NAMALWA (cell line): ENCODE measurements at regions not wholly inside any gene's neighbourhood (a gene's known extent, or its start where the extent isn't known, plus 50 kb on each side); places are given as distances from the start of the nearest gene placed in this dataset.

Experiments
- DNase-seq: peaks from one replicate; pipeline ENCODE4 v3.0.0-alpha.2; 2015; ENCODE audit warnings: low spot score

DNA sequence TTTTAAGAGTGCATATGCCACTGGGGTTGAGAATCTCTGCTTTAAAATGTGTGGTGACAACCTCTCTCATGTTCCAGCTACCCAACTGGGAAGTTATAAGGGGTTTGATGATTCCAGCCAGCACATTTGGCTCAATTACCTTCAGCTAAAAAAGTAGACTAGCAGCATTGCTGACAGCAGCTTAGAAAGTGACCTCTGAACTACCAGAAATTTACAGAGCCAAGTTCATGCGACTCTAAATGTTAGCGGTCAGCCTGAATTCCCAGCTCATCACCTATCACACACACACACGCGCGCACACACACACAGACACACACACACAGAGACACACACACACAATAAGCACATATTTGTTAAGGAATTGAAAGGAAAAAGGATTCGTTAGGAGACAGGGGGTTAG, 377.5 kb downstream of the TMEM167A start:
- DNase-seq, result no peak

DNA sequence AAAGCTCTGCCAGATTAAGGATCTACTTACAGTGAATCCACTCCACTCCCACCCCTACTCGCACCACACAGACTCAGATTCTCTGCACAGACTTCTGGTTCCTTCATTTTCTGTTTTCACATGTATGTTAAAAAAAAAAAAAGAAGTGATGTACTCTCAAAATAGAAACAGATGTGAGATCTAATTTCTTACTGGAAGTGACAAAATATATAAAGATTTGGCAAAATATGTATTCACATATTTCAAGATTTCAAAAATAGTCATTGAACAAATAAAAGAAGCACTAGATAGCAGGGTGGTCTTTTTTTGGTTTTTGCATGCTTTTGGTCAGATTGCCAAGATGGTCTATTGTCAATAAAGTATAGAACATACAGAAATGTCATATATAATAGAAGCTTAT, 379.2 kb downstream of the TMEM167A start:
- no peak for DNase-seq

DNA sequence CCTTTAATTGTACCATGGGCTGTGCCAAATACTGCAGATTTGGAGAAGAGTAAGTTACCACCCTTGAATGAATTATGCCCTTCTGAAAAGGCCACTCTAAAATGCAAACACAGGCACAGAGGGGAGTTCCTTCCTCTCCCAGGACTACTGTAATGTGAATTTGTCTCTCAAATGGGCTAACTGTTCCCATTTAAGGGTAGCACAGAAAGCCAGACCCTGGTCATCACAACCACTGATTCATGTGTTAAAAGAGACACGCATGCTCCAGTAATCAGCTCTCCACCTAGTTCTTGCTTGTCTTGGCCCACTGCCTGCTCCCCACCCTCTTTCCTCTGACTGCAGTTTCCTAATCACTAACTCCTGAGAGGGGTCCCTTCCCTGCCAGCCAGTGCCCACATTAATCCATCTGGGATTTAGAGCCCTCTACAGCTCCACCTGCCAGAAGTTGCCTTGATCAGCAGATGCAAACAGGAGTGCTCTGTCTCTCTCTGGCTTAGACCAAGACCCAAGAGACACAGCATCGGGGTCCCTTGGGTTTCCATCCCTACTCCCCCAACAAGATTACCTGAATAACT, 382.4 kb downstream of the TMEM167A start:
- DNase-seq, result no peak

DNA sequence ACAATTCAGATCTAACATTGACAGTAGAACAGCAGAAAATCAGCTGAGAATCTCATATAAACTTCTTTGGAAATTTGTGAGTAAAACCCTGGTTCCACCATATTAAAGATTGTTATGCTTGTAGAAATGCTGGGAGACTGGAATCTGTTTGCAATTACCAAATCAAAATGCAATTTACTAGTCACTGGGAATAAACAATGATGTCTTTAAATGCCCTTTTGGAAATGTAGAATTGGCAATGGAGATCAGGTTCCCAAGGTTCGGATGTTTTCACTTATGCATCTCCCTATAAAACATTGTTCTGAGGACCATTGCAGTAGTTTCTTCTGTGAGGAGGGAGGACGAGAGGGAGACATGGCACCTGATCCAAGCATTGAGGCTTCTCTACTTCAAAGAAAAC, 384.4 kb downstream of the TMEM167A start:
- DNase-seq, result no peak

DNA sequence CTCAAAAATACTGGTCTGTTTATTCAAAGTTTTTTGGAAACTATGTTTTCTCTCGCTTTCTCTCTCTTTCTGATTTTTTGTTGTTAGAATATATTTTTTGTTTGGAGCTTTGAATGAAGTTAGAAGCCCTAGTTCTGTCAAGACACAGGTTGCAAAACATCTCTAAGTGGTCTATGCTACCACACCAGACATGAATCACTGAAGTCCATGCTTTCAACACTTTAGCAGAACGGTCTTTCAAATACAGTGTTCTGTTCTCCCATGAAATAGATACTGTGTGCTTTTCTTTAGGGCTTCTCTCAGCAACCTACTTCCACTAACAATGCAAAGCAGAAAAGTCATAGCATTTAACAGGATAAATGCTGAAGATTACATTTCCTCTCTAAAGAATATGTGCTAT, 392.5 kb downstream of the TMEM167A start:
- DNase-seq, result no peak

DNA sequence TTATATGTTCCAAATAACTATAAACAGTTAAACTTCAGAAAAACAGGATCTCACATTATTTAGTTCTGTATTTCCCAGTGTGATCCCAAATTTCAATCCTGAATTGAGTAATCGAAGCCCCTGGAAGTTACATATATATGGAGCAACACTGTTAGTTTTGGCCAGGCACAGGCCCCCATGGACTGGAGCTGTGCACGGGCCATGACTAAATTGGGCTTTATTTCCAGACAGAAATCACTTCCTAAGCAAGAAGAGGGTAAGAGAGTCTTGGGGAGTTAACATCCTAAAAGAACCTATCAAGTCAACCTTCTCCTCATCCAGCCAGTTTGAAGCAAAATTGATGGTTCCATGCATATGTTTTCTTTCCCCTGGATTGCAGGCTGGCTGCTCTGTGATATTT, 393.0 kb downstream of the TMEM167A start:
- DNase-seq, result no peak

DNA sequence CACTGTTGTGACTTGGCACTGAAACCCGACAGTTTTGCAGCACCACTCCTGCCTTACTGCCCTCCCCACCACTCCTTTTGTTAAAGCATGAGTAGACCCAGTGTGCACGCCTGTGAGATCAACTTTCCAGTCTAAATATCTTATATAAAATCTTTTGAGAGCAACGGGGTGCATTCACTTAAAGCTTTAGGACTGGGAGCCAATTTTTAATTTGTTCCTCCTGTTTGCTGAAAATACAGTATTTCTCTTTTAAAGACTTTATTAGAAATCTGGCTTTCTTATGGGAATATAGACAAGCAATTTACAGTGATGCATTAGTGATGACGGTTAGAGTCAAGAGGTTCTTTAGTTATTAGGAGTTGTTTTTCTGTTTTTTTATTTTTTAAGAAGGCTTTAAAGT, 397.5 kb downstream of the TMEM167A start:
- no peak for DNase-seq

DNA sequence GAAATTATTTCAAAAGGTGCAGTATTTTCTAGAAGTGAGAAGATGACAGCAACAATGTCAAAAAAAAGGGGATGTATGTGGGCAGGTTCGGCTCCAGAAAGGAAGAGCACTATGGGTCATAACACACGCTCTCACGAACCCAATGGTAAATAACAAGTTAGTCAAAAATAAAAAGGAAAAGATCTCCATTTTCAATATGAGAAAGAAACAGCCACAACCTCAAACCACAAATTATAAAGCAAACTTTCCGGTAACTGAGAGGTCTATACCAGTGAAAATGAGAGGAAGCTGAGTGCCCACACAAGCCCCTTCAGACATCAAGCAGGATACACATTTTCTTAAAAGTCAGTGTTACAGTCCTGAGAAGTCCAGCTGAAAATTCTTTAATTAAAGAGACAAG, 398.5 kb upstream of the RPS23 start:
- DNase-seq, result no peak

DNA sequence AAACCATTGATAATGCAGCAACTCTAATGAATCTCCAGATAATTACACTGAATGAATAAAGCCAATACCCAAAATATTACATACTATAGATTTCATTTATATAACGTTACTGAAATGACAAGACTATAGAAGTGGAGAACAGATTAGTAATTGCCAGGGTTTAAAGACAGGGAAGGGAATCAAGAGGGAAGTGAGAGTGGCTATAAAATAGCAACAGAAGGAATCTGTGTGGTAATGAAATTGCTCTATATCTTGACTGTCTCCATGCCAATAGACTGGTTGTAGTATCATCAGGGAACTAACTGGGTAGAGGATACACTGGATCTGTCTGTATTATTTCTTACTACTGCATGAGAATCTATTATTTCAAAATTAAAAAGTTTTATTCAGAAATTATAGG, 396.5 kb upstream of the RPS23 start:
- DNase-seq, result no peak

DNA sequence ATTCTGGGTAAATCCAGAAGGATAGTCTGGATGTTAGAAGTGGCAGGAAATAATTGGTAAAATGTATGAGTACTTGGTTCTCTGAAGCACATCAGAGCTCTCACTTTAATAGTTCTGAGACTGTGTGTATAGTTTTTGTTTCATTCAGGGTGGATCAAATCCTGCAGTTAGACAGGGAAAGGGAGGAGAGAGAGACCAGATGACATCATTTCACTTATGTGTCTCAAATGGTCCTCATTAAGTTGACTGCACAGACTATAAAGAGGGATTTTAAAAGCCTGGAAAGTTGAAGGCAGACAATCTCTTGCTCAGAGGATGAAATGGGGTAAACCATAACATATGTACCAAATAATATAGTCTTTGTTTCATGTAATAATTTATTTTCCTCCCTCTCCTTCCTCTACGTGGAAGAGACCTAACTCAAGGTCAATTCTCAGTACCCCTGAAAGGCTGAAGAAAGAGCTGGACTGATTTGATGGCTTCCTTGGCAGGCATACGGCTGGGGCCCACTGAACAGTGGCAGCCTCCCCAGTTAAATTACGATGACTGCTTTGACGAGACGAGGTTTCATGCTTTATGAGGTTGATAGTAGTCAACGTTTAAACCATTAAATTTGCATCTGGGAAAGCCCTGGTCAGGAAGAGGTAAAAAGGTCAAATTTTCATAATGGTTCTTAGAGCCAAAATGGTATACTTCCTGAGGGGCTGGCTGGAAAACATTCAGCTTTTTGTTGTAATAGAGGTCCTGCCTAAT, 395.1 kb upstream of the RPS23 start:
- no peak for DNase-seq

DNA sequence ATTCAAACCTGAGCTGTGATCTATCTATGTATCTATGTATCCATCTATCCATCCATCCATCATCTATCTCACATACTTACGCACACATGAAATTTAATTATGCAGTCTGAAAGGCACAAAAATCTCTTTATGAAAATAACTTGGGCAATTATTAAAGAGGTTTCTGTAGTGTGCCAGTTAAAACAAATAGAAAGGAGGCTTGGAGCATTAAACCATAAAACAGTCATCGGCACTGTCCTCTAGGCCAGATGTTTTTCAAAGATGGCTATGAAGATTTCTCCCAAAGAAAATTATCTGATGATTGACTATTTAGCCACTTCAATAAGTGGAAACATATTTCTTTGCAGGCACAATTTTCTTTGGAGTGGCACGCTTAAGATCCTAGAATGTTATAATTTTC, 392.5 kb upstream of the RPS23 start:
- DNase-seq, result no peak

DNA sequence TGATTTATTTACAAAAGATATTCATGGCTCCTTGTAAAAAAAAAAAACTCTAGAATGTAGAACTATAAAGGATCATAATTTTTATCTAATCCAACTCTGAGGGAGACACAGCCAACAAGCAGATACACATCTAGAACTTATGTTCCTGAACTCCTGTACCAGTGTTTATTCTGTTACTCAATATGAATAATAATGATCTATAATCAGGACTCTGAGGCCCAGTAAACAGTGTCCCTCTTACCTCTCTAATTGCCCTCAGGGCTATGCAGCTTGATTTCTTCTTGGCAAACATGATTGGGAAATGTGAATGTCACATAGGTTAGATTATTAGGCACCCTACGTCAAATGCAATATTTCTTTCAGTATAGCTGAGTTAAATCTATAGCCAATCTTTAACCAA, 391.6 kb upstream of the RPS23 start:
- no peak for DNase-seq

DNA sequence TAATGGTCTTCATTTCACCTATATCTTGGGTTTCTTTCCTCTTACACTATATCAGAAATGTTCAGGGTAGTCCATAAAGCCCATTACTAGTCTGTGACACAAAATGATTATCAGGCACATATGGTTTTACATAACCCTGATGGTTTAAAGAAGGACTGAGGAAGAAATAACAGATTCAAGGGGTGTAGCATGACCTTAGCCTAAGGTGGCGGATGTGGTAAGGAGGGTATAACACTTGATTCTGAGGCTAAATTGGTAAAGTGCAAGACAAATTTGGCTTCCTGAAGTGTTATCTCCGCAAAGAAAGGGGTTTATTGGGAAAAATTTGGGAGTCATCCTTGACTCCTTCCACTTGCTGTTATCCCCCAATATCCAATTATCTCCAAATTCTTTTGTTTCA, 388.2 kb upstream of the RPS23 start:
- no peak for DNase-seq

DNA sequence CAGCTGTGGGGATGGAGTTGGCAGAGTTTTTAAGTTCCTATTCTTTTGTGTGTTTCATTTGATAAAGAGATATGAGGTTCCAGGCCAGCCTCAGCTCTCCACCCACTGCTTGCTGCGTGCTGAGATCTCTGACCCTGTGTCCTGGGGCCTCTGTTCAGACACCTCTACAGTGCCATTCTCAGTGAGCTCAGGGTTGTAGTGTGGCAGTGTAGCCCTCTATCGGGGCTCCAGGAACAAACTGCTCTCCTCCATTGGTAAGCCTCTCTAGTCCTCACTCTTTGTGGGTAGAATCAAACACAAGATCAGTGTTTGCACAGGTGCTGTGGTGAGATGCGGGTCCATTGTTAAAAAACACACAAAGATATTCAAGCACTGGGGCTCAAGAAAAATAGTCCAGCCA, 386.6 kb upstream of the RPS23 start:
- no peak for DNase-seq

DNA sequence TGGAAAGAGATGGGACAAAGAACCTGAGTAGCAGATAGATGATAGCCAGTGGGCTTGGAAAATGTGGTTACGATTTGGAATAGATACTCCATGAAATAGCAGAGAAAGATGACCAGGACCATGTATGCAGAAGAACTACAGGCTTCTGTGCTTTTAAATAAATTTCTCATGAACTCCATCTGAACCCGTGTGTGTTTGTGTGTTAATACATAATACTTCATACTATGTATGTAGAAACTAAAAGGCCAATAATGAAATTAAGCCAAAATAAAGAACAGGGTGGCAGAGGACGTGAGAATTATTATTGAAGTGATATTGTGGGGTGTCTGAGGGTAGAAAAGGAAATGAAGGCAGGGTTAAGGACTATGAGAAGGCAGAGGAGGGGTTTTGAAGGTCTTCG, 385.1 kb upstream of the RPS23 start:
- DNase-seq, result no peak

DNA sequence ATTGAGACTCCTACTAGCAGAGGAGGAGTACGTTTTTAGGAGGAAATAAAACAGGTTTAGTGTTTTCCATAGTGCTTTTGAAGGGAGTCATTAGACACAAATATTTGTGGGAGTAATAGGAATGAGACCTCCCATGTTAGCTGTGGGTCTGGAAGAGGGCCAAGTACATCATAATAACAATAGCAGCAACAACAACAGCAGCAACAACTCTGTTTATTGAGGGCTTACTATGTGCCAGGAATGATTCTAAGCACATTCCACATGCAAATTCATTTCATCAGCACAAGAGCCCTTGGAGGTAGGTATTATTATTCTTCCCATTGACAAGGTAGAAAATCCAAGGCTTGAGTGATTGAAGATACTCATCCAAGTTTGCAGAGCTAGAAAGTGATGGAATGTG, 384.2 kb upstream of the RPS23 start:
- no peak for DNase-seq

DNA sequence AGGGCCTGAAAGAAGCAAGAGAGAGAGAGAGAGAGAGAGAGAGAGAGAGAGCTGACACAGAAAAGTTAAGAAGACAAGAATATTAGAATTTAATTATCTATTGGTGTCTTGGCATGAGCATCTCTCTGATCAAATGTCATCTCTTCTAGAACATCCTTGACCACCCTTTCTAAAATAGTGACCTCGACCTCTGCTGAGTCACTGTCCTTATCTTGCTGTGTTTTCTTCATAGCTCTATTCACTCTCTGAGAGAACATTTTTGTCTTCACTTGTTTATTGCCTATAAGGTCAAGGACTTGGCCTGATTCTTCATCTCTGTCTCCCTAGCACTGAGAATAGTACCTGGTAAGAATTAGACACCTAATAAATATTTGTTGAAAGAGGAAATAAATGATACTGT, 383.8 kb upstream of the RPS23 start:
- no peak for DNase-seq

DNA sequence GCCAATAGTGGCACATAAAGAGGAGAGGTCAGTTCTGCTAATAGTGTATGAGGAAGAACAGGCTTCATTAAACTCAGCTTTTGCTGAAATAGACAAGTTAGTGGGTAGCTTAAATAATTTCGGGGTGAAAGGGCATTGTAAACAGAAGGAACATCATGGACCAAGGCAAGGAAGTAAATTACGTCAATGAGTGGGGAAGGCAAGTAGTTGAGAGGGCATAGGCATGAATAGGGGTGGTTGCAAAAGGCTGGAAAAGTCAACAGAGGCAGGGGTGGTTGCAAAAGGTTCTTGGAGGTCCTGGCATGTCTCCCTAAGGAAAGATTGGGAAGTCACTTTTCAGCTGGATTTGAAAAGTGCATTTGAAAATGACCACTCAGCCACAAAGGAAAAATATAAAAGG, 383.3 kb upstream of the RPS23 start:
- no peak for DNase-seq

DNA sequence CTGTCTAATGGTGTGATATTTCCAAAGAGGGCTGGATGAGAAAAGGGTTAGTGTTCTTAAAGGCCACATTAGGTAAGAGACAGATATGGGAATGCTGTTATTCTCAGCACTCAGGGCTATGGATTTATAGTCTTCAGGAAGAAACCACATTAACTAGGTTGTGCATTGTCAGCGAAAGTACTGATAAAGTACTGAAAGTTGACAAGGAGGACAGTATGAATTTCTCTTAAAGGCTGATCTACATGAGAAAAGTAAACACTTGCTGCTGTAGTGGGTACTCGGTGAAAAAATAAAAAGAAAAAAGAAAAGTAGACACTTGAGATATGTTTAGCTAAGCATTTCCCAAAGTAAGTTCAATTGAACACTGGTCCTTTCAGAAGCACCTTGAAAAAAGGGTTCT, 381.0 kb upstream of the RPS23 start:
- no peak for DNase-seq

DNA sequence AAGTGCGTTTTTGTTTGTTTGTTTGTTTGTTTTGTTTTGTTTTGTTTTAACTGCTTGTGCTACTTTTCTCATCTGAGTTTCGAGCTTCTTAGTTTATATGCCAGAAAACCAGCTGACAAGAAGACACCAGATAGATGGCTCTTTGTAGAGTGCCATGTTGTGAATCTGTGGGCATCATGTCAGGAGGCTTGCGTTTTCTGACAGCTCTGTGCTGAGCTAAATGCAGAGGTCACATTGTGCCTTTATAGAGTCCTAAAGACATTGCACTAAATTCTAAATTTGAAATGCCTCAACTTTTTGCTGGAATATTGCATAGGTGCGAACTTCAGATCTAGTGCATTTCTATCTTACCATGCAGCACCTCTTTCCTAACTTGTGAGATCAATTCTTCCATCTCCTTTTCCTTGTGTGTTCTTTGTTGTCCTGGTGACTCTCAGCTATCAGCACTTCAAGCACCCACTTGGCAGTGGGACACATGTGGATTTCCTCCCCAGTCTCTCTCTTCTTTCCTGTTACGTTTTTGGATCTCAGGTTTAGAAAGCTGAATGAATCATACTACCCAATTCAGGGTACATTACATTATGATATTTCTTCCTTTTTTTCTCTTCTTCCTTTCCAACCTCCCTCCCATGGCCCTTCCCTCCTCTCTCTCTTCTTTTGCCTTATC, 379.0 kb upstream of the RPS23 start:
- DNase-seq, result no peak

DNA sequence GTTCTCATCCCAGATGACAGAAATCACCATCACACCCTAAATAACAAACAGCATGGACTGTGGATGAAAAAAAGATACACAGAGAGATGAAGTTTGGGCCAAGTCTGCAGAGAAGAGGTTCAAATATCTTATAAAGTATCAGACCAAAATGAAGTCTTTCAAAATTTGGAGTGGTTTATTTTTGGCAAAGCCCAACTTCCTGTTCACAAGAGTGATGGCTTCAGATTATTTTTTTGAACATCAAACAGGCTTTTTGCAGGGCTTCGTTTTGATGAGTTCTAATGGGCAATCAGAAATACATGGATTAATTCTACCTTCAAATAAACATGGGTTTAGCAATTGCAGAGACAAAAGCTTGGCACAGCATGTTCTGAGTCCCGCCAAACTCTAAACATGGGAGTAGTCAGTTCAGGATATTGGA, 378.2 kb upstream of the RPS23 start:
- no peak for DNase-seq

DNA sequence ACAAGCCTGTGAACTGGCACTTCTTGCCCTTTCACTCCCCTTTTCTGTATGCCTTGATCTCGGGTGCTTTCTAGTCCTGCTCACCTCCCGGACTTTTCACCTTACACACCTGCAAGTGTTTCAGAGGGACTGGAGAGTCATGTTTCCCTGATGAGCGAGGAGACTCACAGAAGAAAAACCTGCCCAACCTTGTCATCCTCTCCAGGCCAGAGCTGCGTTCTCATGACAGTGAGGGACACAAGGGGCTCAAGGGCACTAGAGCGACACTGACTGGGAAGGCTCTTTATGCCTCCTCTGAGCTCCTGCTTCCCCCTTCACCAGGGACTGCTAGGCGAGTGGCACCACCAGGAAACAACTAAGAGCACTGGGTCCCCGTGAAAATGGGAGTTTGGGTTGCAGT, 376.9 kb upstream of the RPS23 start:
- no peak for DNase-seq

DNA sequence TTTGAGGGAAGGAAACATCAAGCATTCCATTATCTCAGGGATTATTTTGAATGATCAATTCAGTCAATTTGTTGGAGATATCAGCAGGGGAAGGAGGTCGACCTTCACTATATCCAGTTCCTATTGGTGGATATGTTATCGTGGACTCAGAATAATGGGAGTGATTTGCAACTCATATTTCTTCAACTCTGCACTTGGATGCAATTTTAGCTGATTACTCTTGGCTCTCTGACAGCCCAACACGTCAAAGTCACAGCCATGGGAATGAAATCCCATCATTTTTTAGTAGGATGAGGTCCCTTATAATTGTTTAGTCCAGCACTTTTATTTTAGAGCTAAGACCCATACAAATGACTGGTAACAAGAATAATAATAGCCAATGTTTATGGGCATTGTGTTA, 371.8 kb upstream of the RPS23 start:
- no peak for DNase-seq

DNA sequence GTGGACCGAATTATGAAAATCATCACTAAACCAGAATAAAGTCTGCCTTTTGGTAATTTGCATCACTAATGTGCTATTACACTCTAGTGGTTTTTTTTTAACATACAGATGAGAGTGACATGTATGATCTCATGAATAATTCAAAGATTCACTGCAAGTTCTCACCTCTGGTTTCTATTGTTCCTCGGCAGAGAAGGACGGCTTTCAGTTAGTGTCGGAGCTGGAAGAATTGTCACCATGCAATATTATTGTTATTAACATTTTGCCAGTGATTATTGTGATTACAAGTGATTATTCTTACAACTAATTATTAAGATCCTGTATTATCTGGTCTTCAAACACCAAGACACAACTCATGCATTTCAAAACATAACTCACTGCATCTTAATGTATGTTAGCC, 366.6 kb upstream of the RPS23 start:
- no peak for DNase-seq
